ENCODE measurements at regions not wholly inside any gene's neighbourhood (a gene's known extent, or its start where the extent isn't known, plus 50 kb on each side); places are given as distances from the start of the nearest gene placed in this dataset.
A peak's percentile ranks its signal among the peaks of the same experiment; 100 is the strongest.

- DNase-seq, result no peak
These were observed 293.7 kb downstream of the SEC14L1 start for GRCh38 chr17:77434136-77435114.

GRCh38 chr17:77435272-77436057 is 294.7 kb downstream of the SEC14L1 start:
- DNase-seq, result peak in 1 of 2 donors; percentile 40

- DNase-seq, result no peak
These were observed 295.3 kb downstream of the SEC14L1 start for GRCh38 chr17:77436058-77436442.

GRCh38 chr17:77436481-77436880 is 295.7 kb downstream of the SEC14L1 start:
- DNase-seq, result no peak

- DNase-seq, result peak in 1 of 2 donors; percentile 46
These were observed 296.2 kb downstream of the SEC14L1 start for GRCh38 chr17:77437017-77437416.

- no peak for DNase-seq
These were observed 297.0 kb downstream of the SEC14L1 start for GRCh38 chr17:77437747-77438146.

GRCh38 chr17:77438241-77439188 is 297.7 kb downstream of the SEC14L1 start:
- no peak for DNase-seq

GRCh38 chr17:77439189-77440018 is 298.6 kb downstream of the SEC14L1 start:
- DNase-seq, result peak in 1 of 2 donors; percentile 41

- peak in 1 of 2 donors; percentile 37 for DNase-seq
These were observed 299.8 kb downstream of the SEC14L1 start for GRCh38 chr17:77440560-77440981.

- DNase-seq, result peak; percentile 66 to 81
These were observed 300.6 kb downstream of the SEC14L1 start for GRCh38 chr17:77441130-77441920.

- peak; percentile 59 to 71 for DNase-seq
These were observed 301.2 kb downstream of the SEC14L1 start for GRCh38 chr17:77441940-77442339.

GRCh38 chr17:77442976-77443747 is 302.4 kb downstream of the SEC14L1 start:
- no peak for DNase-seq

- DNase-seq, result no peak
These were observed 303.0 kb downstream of the SEC14L1 start for GRCh38 chr17:77443748-77444260.

GRCh38 chr17:77444628-77444983 is 303.8 kb downstream of the SEC14L1 start:
- DNase-seq, result peak in 1 of 2 donors; percentile 37

GRCh38 chr17:77444984-77445759 is 304.4 kb downstream of the SEC14L1 start:
- DNase-seq, result peak; percentile 80 to 82

GRCh38 chr17:77445760-77446532 is 305.2 kb downstream of the SEC14L1 start:
- DNase-seq, result peak; percentile 63 to 67

GRCh38 chr17:77446940-77447634 is 306.3 kb downstream of the SEC14L1 start:
- DNase-seq, result no peak

Measured in stimulated activated CD4-positive, alpha-beta T cell treated with anti-CD3 and anti-CD28 coated beads, Interleukin-2, amount 100 ng/mL, for 24 hours (primary cell).